Parathyroid adenoma (tissue), 2 donors: ENCODE measurements at regions not wholly inside any gene's neighbourhood (a gene's known extent, or its start where the extent isn't known, plus 50 kb on each side); places are given as distances from the start of the nearest gene placed in this dataset.

ENCODE experiments used
- H2AFZ ChIP-seq: fragments of 300-600 bp; sonication (generic); one replicate; pipeline ENCODE4 v1.7.0; 2017; ENCODE audit warnings: antibody characterized with exemption, mild to moderate bottlenecking
- H3K27ac ChIP-seq: fragments of 300-600 bp; sonication (generic); one replicate; pipeline ENCODE4 v1.7.0; 2017
- H3K27me3 ChIP-seq: fragments of 300-600 bp; sonication (generic); one replicate; pipeline ENCODE4 v1.7.0; 2017; ENCODE audit warnings: low read length; ENCODE audit not compliant: control insufficient read depth, insufficient read depth
- H3K36me3 ChIP-seq: fragments of 300-600 bp; sonication (generic); one replicate; pipeline ENCODE4 v1.7.0; 2017; ENCODE audit warnings: low read length; ENCODE audit not compliant: control insufficient read depth, insufficient read depth
- H3K4me1 ChIP-seq: fragments of 300-600 bp; sonication (generic); one replicate; pipeline ENCODE4 v1.7.0; 2017; ENCODE audit warnings: control low read depth
- H3K4me2 ChIP-seq: fragments of 300-600 bp; sonication (generic); one replicate; pipeline ENCODE4 v1.7.0; 2017; ENCODE audit warnings: low read length
- H3K4me3 ChIP-seq: fragments of 300-600 bp; sonication (generic); one replicate; pipeline ENCODE4 v1.7.0; 2017; ENCODE audit warnings: low read depth, low read length
- H3K79me2 ChIP-seq: fragments of 300-600 bp; sonication (generic); one replicate; pipeline ENCODE4 v1.7.0; 2017; ENCODE audit warnings: control low read depth
- H3K9ac ChIP-seq: fragments of 300-600 bp; sonication (generic); one replicate; pipeline ENCODE4 v1.7.0; 2017; ENCODE audit warnings: mild to moderate bottlenecking
- H3K9me3 ChIP-seq: fragments of 300-600 bp; sonication (generic); one replicate; pipeline ENCODE4 v1.7.0; 2017; ENCODE audit warnings: low read length; ENCODE audit not compliant: control insufficient read depth
- CTCF ChIP-seq: fragments of 300-600 bp; sonication (generic); IDR thresholded peaks from one replicate; pipeline ENCODE4 v1.7.0; 2017; ENCODE audit warnings: antibody characterized with exemption, mild to moderate bottlenecking
- donor health status: primary hyperparathyroidism.

DNA sequence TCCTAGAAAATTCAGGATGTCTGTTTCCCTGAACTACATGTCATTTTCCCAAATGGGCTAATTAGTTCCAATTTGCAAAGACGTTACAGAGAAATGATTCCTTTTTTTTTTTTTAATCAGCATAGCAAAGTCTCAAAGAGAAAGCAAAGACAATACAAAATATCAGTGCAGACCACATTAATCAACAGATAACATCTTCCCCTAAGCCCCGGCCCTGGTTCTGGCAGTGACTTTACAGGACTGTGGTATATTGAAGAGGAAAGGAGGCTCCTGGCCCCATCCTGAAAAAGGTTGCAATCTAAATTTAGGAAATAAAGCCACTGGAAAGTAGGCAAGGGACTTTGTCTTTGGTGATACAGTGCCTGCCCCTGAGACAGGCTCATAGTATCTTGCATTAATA, 836.5 kb downstream of the NTRK3 start:
- H3K27me3 ChIP-seq = no peaks in the 10 kb centered on the region

GRCh38 chr15:87419344-87419743, 837.2 kb downstream of the NTRK3 start:
- Histone ChIP-seq H3K4me2 (no peak overlapping the region), H3K4me1 (no peaks in the 10 kb centered on the region), H3K79me2 (no peaks in the 10 kb centered on the region), H3K27ac (no peak overlapping the region), H2AFZ (no peak overlapping the region), H3K9ac (no peak overlapping the region), H3K36me3 (no peaks in the 10 kb centered on the region), H3K9me3 (no peaks in the 10 kb centered on the region), H3K27me3 (no peaks in the 10 kb centered on the region), H3K4me3 (no peak overlapping the region)
- TF ChIP-seq CTCF = no peak

More for the DNA sequence above, 836.5 kb downstream of the NTRK3 start:
- Histone ChIP-seq H3K79me2 (no peaks in the 10 kb centered on the region), H3K4me3 (no peak overlapping the region), H3K4me2 (no peak overlapping the region), H3K27ac (no peak overlapping the region), H3K9me3 (no peaks in the 10 kb centered on the region), H3K9ac (no peak overlapping the region), H3K4me1 (no peaks in the 10 kb centered on the region), H3K36me3 (no peaks in the 10 kb centered on the region), H2AFZ (no peak overlapping the region)
- TF ChIP-seq CTCF = no peak

GRCh38 chr15:87416591-87417257, 839.8 kb downstream of the NTRK3 start:
- no peaks in the 10 kb centered on the region for H3K79me2 ChIP-seq
- H3K27me3 ChIP-seq = no peaks in the 10 kb centered on the region
- no peak for TF ChIP-seq CTCF
- no peak overlapping the region for H2AFZ ChIP-seq
- no peak overlapping the region for H3K9ac ChIP-seq
- H3K9me3 ChIP-seq = no peaks in the 10 kb centered on the region
- H3K4me3 ChIP-seq = no peak overlapping the region
- H3K36me3 ChIP-seq = no peaks in the 10 kb centered on the region
- no peaks in the 10 kb centered on the region for H3K4me1 ChIP-seq
- H3K4me2 ChIP-seq = no peak overlapping the region
- H3K27ac ChIP-seq = no peak overlapping the region

GRCh38 chr15:87408902-87409301, 847.6 kb downstream of the NTRK3 start:
- no peak overlapping the region for H3K4me2 ChIP-seq
- no peaks in the 10 kb centered on the region for H3K9me3 ChIP-seq
- H3K4me1 ChIP-seq = no peaks in the 10 kb centered on the region
- H3K79me2 ChIP-seq = no peaks in the 10 kb centered on the region
- no peak overlapping the region for H3K27ac ChIP-seq
- no peaks in the 10 kb centered on the region for H3K36me3 ChIP-seq
- no peak for TF ChIP-seq CTCF
- no peak overlapping the region for H2AFZ ChIP-seq
- H3K27me3 ChIP-seq = no peaks in the 10 kb centered on the region
- no peak overlapping the region for H3K4me3 ChIP-seq
- H3K9ac ChIP-seq = no peak overlapping the region

- TF ChIP-seq CTCF = no peak
- H3K9me3 ChIP-seq = no peaks in the 10 kb centered on the region
- no peak overlapping the region for H2AFZ ChIP-seq
- H3K27me3 ChIP-seq = no peaks in the 10 kb centered on the region
- H3K4me1 ChIP-seq = no peaks in the 10 kb centered on the region
- H3K4me2 ChIP-seq = no peak overlapping the region
- H3K36me3 ChIP-seq = no peaks in the 10 kb centered on the region
- no peak overlapping the region for H3K9ac ChIP-seq
- no peak overlapping the region for H3K4me3 ChIP-seq
- H3K79me2 ChIP-seq = no peaks in the 10 kb centered on the region
- no peak overlapping the region for H3K27ac ChIP-seq
These were observed 852.6 kb downstream of the NTRK3 start for GRCh38 chr15:87403973-87404372.
